NB4 (cell line): ENCODE measurements at regions not wholly inside any gene's neighbourhood (a gene's known extent, or its start where the extent isn't known, plus 50 kb on each side); places are given as distances from the start of the nearest gene placed in this dataset.

Experiments used
- CTCF ChIP-seq: IDR thresholded peaks from one replicate; pipeline ENCODE4 v1.5.1; 2012; ENCODE audit warnings: low read depth, low read length
- MAX ChIP-seq: IDR thresholded peaks from 2 replicates; pipeline ENCODE4 v1.6.1; 2011; ENCODE audit warnings: low read depth, low read length
- MYC ChIP-seq: IDR thresholded peaks from 2 replicates; pipeline ENCODE4 v1.6.1; 2011; ENCODE audit warnings: low read depth, low read length
- POLR2A ChIP-seq: IDR thresholded peaks from 2 replicates; pipeline ENCODE4 v1.6.1; 2011; ENCODE audit warnings: mild to moderate bottlenecking; ENCODE audit not compliant: insufficient read length; ENCODE audit errors: extremely low read depth

DNA sequence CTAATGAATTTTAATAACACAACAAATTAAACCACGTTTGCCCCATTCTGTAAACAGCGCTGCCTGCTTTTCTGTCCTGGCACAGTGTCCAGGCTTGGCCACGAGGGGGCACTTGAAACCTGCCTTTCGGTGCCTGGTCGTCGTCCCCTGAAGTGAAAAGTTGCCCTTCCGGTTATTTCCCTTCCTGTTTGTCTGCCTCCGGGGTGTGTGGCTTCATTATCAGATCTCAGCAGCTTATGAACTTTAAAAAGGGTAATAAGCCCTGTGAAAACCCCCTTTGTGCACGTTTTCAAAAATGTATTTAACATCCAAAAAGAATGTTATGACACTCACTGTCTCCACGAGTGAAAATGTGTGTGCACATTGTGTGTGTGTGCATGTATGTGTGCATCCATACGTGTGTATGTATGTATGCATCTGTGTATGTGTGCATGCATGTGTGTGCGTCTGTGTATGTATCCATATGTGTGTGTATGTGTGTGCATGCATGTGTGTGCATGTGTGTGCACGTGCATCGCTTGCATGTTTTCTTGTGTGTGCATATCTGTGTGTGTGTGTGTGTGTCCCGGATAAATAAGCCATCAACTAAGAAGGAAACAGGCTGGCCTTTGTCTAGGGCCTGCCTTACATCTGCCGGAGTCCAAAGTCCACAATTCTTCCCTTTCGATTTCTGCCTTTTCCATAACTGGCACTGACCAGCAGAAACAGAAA is 358.4 kb downstream of the THBS2 start:
- TF ChIP-seq CTCF, result peak; percentile 92
- peak; percentile 48 for TF ChIP-seq MAX
- no peak for TF ChIP-seq POLR2A
- TF ChIP-seq MYC, result peak; percentile 58
